DND-41 (cell line): ENCODE measurements at regions not wholly inside any gene's neighbourhood (a gene's known extent, or its start where the extent isn't known, plus 50 kb on each side); places are given as distances from the start of the nearest gene placed in this dataset.

Source experiments
- ATAC-seq: fragments of 200-7000 bp; cut with Tn5 transposase; 3 replicates; pipeline ENCODE4 v1.9.1; 2021; ENCODE audit warnings: low read depth; ENCODE audit not compliant: insufficient read depth
- DNase-seq: peaks from one replicate; pipeline ENCODE4 v3.0.0-alpha.2; 2020
- H2AFZ ChIP-seq: 2 replicates; pipeline ENCODE4 v1.6.0; 2012; ENCODE audit warnings: low read depth, low read length
- H3K27ac ChIP-seq: 2 replicates; pipeline ENCODE4 v1.5.1; 2012; ENCODE audit warnings: low read length, inconsistent platforms
- H3K27me3 ChIP-seq: fragments of 200-600 bp; sonication (generic); 2 replicates; pipeline ENCODE4 v1.6.0; 2012; ENCODE audit warnings: low read length, mild to moderate bottlenecking, inconsistent platforms; ENCODE audit not compliant: insufficient read depth, poor library complexity
- H3K36me3 ChIP-seq: 2 replicates; pipeline ENCODE4 v1.5.1; 2012; ENCODE audit warnings: low read length, inconsistent platforms; ENCODE audit not compliant: insufficient read depth
- H3K4me1 ChIP-seq: 2 replicates; pipeline ENCODE4 v1.5.1; 2012; ENCODE audit warnings: mild to moderate bottlenecking, low read length; ENCODE audit not compliant: insufficient read depth
- H3K4me2 ChIP-seq: 2 replicates; pipeline ENCODE4 v1.6.0; 2012; ENCODE audit warnings: mild to moderate bottlenecking, moderate library complexity, low read length, inconsistent platforms; ENCODE audit not compliant: insufficient read depth
- H3K4me3 ChIP-seq, 2 experiments: fragments of 200-600 bp in 1 of 2; shearing (Covaris generic) in 1 of 2; 2 replicates each; pipeline ENCODE4 v1.5.1; 2012 to 2016; ENCODE audit warnings: inconsistent platforms in 2 of 2, low read length in 2 of 2, mild to moderate bottlenecking in 2 of 2, low read depth in 1 of 2, moderate library complexity in 1 of 2
- H3K79me2 ChIP-seq: 2 replicates; pipeline ENCODE4 v1.6.0; 2012; ENCODE audit warnings: low read length, inconsistent platforms; ENCODE audit not compliant: insufficient read depth
- H3K9ac ChIP-seq: 2 replicates; pipeline ENCODE4 v1.6.0; 2012; ENCODE audit warnings: low read depth, mild to moderate bottlenecking, inconsistent platforms, low read length, moderate library complexity
- H3K9me3 ChIP-seq: 2 replicates; pipeline ENCODE4 v1.5.1; 2012; ENCODE audit warnings: low read length, moderate library complexity, mild to moderate bottlenecking, inconsistent platforms; ENCODE audit not compliant: insufficient read depth, severe bottlenecking
- H4K20me1 ChIP-seq: 2 replicates; pipeline ENCODE4 v1.6.0; 2012; ENCODE audit warnings: low read length; ENCODE audit not compliant: insufficient read depth
- CTCF ChIP-seq: IDR thresholded peaks from 2 replicates; pipeline ENCODE4 v1.5.1; 2012; ENCODE audit warnings: borderline replicate concordance, low read length, moderate library complexity, mild to moderate bottlenecking; ENCODE audit not compliant: poor library complexity, severe bottlenecking; ENCODE audit errors: extremely low read depth
- EZH2 ChIP-seq: IDR thresholded peaks from 3 replicates; pipeline ENCODE4 v1.6.1; 2012; ENCODE audit warnings: borderline replicate concordance, low read depth, mild to moderate bottlenecking, moderate library complexity, low read length, inconsistent platforms; ENCODE audit not compliant: severe bottlenecking

GRCh38 chr7:145143685-145144084 lies 307.8 kb upstream of the TPK1 start:
- ATAC-seq (no peak), DNase-seq (no peak)
- Histone ChIP-seq H3K9me3 (no peaks in the 10 kb centered on the region), H4K20me1 (no peaks in the 10 kb centered on the region), H3K79me2 (no peaks in the 10 kb centered on the region), H2AFZ (no peak overlapping the region), H3K27ac (no peak overlapping the region), H3K4me2 (no peak overlapping the region), H3K4me1 (no peaks in the 10 kb centered on the region), H3K9ac (no peak overlapping the region), H3K4me3 (no peak overlapping the region), H3K27me3 (no peaks in the 10 kb centered on the region), H3K36me3 (no peaks in the 10 kb centered on the region)
- TF ChIP-seq CTCF: no peak
- TF ChIP-seq EZH2: no peak

GRCh38 chr7:145134377-145134776 lies 298.5 kb upstream of the TPK1 start:
- Histone ChIP-seq H3K9me3 (no peaks in the 10 kb centered on the region), H3K79me2 (no peaks in the 10 kb centered on the region), H3K4me3 (no peak overlapping the region), H2AFZ (no peak overlapping the region), H4K20me1 (no peaks in the 10 kb centered on the region), H3K36me3 (no peaks in the 10 kb centered on the region), H3K27me3 (no peaks in the 10 kb centered on the region), H3K4me2 (no peak overlapping the region), H3K27ac (no peak overlapping the region), H3K4me1 (no peaks in the 10 kb centered on the region), H3K9ac (no peak overlapping the region)
- no peak for TF ChIP-seq EZH2
- no peak for TF ChIP-seq CTCF
- no peak for ATAC-seq
- no peak for DNase-seq

- Histone ChIP-seq H2AFZ (no peak overlapping the region), H3K79me2 (no peaks in the 10 kb centered on the region), H3K27ac (no peak overlapping the region), H3K4me1 (no peaks in the 10 kb centered on the region), H3K4me3 (no peak overlapping the region), H3K27me3 (no peaks in the 10 kb centered on the region), H3K9me3 (peaks cover 4% of the 10 kb centered on the region), H4K20me1 (no peaks in the 10 kb centered on the region), H3K9ac (no peak overlapping the region), H3K36me3 (no peaks in the 10 kb centered on the region), H3K4me2 (no peak overlapping the region)
- no peak for ATAC-seq
- TF ChIP-seq EZH2: no peak
- TF ChIP-seq CTCF: no peak
- no peak for DNase-seq
Measured at GRCh38 chr7:145123502-145123901, 287.6 kb upstream of the TPK1 start.

- no peaks in the 10 kb centered on the region for H4K20me1 ChIP-seq
- no peaks in the 10 kb centered on the region for H3K79me2 ChIP-seq
- no peak overlapping the region for H3K4me2 ChIP-seq
- no peaks in the 10 kb centered on the region for H3K9me3 ChIP-seq
- H3K4me3 ChIP-seq: no peak overlapping the region
- TF ChIP-seq EZH2: no peak
- H3K36me3 ChIP-seq: no peaks in the 10 kb centered on the region
- ATAC-seq (no peak), DNase-seq (no peak)
- H2AFZ ChIP-seq: no peak overlapping the region
- no peak overlapping the region for H3K9ac ChIP-seq
- H3K4me1 ChIP-seq: peaks cover 23% of the 10 kb centered on the region
- no peaks in the 10 kb centered on the region for H3K27me3 ChIP-seq
- H3K27ac ChIP-seq: peak overlapping the region; percentile 36; the same call in 1 of the 2 replicates
Measured at GRCh38 chr7:145106001-145106400, 270.1 kb upstream of the TPK1 start.
